Psoas muscle (tissue), 7 donors: ENCODE measurements at regions not wholly inside any gene's neighbourhood (a gene's known extent, or its start where the extent isn't known, plus 50 kb on each side); places are given as distances from the start of the nearest gene placed in this dataset.
A peak's percentile ranks its signal among the peaks of the same experiment; 100 is the strongest.

Experiments used
- ATAC-seq, 4 donors: fragments of 200-7000 bp; cut with Tn5 transposase; one replicate each; pipeline ENCODE4 v1.9.1; 2020; ENCODE audit warnings: moderate library complexity in 3 of 4, mild to moderate bottlenecking in 2 of 4
- DNase-seq, 2 donors: peaks; one replicate each; pipeline ENCODE4 v3.0.0-alpha.2; 2020
- H3K27ac ChIP-seq: fragments of 200-600 bp; one replicate; pipeline ENCODE4 v1.8.0; 2022
- H3K27me3 ChIP-seq, 3 donors: fragments of 200-600 bp in 1 of 3; one replicate each; pipeline versions ENCODE4 v1.6.1 to v1.8.0; 2013 to 2022; ENCODE audit warnings: low read length in 2 of 3, mild to moderate bottlenecking in 2 of 3, moderate library complexity in 1 of 3; ENCODE audit not compliant: insufficient read depth in 3 of 3
- H3K36me3 ChIP-seq, 2 donors: fragments of 200-600 bp in 1 of 2; one replicate each; pipeline versions ENCODE4 v1.6.1 to v1.8.0; 2013 to 2022; ENCODE audit warnings: low read depth in 1 of 2, mild to moderate bottlenecking in 1 of 2, moderate library complexity in 1 of 2; ENCODE audit not compliant: insufficient read depth in 1 of 2
- H3K4me1 ChIP-seq: fragments of 200-600 bp; one replicate; pipeline ENCODE4 v1.8.0; 2022
- H3K4me3 ChIP-seq: fragments of 200-600 bp; one replicate; pipeline ENCODE4 v1.8.0; 2022; ENCODE audit warnings: mild to moderate bottlenecking
- H3K9me3 ChIP-seq: fragments of 200-600 bp; one replicate; pipeline ENCODE4 v1.8.0; 2022
- CTCF ChIP-seq: fragments of 200-600 bp; IDR thresholded peaks from one replicate; pipeline ENCODE4 v1.8.0; 2022; ENCODE audit warnings: antibody characterized with exemption
- WGBS, 3 donors: extraction: QIAGEN DNeasy Blood & Tissue Kit; methylation state at CpG; one replicate each; pipeline versions ENCODE4 v1.1.6 to v1.1.7; 2013; 5-methylcytosine and 5-hydroxymethylcytosine counted together
- intact Hi-C, 2 donors: fragments of 100-400 bp; cut with DNase I; formaldehyde crosslinking; loops; one replicate each; pipeline versions ENCODE4 v1.11.0 to v1.14.2; 2022
- donor health status: healthy with polysubstance abuse.
- donor health status: DM: no; HTN: no; CAD: no; lungs with moderate emphysema.
- donor health status: Bipolar disorder and iron deficiency.
- donor health status: healthy.
- donor health status: DM: yes; HTN: yes; CAD: no.
- donor health status: DM: no; HTN: no; CAD: no.
- donor health status: DM: yes; HTN: yes; CAD: no.

GRCh38 chr7:68121056-68121455, 1124.4 kb downstream of the TYW1 start:
- DNase-seq: no peak
- H3K4me3 ChIP-seq: no peak overlapping the region
- TF ChIP-seq CTCF: no peak
- intact Hi-C loops: no loop called here
- peaks cover 0 to 2% (median 0%) of the 10 kb centered on the region in 3 donors for H3K27me3 ChIP-seq
- H3K9me3 ChIP-seq: peaks cover 14% of the 10 kb centered on the region
- H3K27ac ChIP-seq: no peak overlapping the region
- H3K4me1 ChIP-seq: no peaks in the 10 kb centered on the region
- no peaks in the 10 kb centered on the region for H3K36me3 ChIP-seq
- no peak for ATAC-seq

DNA sequence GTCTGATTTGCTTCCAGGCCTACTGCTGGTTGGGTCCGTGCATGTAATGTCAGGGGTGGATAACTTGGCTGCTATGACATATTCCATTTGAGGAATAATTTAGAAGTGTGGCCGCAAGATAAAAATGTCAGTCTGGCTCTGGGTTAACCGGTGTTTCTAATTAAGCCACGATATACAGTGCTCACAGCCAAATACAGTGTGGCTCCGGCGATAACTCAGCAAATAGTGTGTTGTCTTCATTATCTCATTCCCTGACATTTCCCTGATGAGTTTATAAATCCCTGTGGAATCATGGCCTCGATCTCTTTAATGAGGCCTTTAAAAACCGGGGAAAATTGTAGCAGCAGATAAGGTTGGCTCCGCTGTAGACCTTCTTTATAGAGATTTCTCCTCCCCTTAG, 1125.0 kb downstream of the TYW1 start:
- Histone ChIP-seq H3K27me3 (peaks cover 0 to 2% (median 0%) of the 10 kb centered on the region in 3 donors), H3K27ac (no peak overlapping the region), H3K4me1 (no peaks in the 10 kb centered on the region), H3K9me3 (peaks cover 14% of the 10 kb centered on the region), H3K4me3 (no peak overlapping the region), H3K36me3 (no peaks in the 10 kb centered on the region)
- DNase-seq: no peak
- no peak for ATAC-seq
- intact Hi-C loops: no loop called here
- no peak for TF ChIP-seq CTCF
- 64 to 69% (median 68%) methylated on average over 9 of the region's 9 CpGs for WGBS, 3 donors

DNA sequence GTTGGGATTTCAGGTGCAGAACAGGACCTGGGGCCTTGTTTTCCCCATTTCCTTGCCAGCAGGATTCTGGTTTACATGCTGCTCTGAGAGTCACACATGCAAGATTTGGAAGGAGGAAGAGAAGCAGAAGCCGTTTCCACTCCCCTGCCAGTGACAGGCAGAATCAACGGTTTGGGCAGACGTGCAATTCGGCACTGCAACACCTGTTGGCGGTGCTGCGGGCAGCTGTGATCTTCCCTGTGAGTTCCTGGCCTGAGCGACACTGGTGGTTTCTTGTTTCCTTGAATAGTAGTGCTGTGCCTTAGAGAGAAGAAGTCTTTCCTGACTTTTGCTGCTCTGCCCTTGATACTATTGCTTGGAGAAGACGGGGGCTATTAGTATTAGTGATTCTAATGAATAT, 1126.2 kb downstream of the TYW1 start:
- no peak for DNase-seq
- Histone ChIP-seq H3K4me1 (no peaks in the 10 kb centered on the region), H3K27ac (no peak overlapping the region), H3K9me3 (peaks cover 14% of the 10 kb centered on the region), H3K27me3 (peaks cover 0 to 2% (median 0%) of the 10 kb centered on the region in 3 donors), H3K36me3 (no peaks in the 10 kb centered on the region), H3K4me3 (no peak overlapping the region)
- intact Hi-C loops: no loop called here
- ATAC-seq: no peak
- WGBS, 3 donors: 40 to 48% (median 46%) methylated on average over 8 of the region's 8 CpGs
- TF ChIP-seq CTCF: no peak

DNA sequence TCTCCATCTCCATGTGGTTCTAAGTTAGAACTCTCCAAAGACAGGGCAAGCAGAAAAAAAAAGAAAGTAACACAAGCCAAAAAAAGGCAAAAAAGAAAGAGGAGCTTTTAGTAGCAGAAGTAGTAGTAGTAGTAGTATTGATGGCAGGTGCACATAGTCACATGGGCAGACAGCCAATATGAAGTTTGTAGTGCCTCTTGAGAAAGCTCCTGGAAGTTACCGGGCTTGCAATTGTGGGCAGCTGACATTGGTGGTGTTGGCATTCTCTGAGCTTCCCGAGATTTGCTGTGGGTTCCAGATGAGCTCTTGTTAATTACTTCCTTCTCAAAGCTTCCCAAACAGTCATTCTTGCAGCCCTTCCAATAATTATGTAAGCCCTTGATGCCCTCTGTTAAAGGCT, 1128.5 kb downstream of the TYW1 start:
- no peaks in the 10 kb centered on the region for H3K36me3 ChIP-seq
- H3K27ac ChIP-seq: no peak overlapping the region
- no peak overlapping the region for H3K4me3 ChIP-seq
- no peak for ATAC-seq
- 15 to 23% (median 23%) methylated on average over 2 of the region's 2 CpGs for WGBS, 3 donors
- no peak for DNase-seq
- no peaks in the 10 kb centered on the region for H3K9me3 ChIP-seq
- H3K27me3 ChIP-seq: peaks cover 0 to 2% (median 0%) of the 10 kb centered on the region in 3 donors
- intact Hi-C loops: no loop called here
- no peak for TF ChIP-seq CTCF
- H3K4me1 ChIP-seq: no peaks in the 10 kb centered on the region

DNA sequence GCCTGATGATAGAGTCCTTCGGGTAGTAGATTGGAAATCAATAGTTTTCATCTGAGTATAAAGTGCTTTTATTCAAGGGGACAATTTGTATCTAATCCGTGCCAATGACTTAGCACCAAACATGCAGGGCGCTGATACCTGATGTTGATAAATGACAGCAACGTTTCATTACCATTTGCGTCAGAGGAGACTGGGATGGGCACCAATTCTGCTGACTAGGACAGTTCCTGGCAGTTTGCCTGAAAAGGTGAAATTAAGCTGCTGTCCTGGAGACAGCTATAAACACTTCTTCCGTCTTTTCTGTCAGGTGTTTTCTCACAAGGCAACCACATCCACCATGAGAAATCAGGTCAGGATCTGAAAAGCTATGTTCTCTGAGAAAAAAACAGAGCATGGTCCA, 1136.4 kb downstream of the TYW1 start:
- H3K27me3 ChIP-seq: peaks cover 0 to 6% (median 0%) of the 10 kb centered on the region in 3 donors
- TF ChIP-seq CTCF: no peak

More for the DNA sequence above, 1136.4 kb downstream of the TYW1 start:
- no peak overlapping the region for H3K4me3 ChIP-seq
- intact Hi-C loops: no loop called here
- ATAC-seq: peak in 1 of 4 donors; percentile 33
- H3K27ac ChIP-seq: no peak overlapping the region
- WGBS, 3 donors: 64 to 95% (median 83%) methylated on average over 6 of the region's 6 CpGs
- H3K4me1 ChIP-seq: no peaks in the 10 kb centered on the region
- DNase-seq: no peak
- H3K36me3 ChIP-seq: no peaks in the 10 kb centered on the region
- no peaks in the 10 kb centered on the region for H3K9me3 ChIP-seq
